Tibial nerve (tissue), 4 donors: ENCODE measurements at regions not wholly inside any gene's neighbourhood (a gene's known extent, or its start where the extent isn't known, plus 50 kb on each side); places are given as distances from the start of the nearest gene placed in this dataset.

Experiments used
- EP300 ChIP-seq, 2 donors: sonication (generic); formaldehyde crosslinking; IDR thresholded peaks; one replicate each; pipeline ENCODE4 v1.6.1; 2017; ENCODE audit warnings: antibody characterized with exemption in 2 of 2, mild to moderate bottlenecking in 1 of 2
- TF ChIP-seq, protein P1 (sequence below), 5 experiments: fragments of 200-600 bp in 3 of 5; fragments of 450-650 bp in 2 of 5; sonication (generic) in 3 of 5; IDR thresholded peaks; one replicate each; pipeline ENCODE4 v1.5.1; 2016 to 2019; ENCODE audit warnings: antibody characterized with exemption in 5 of 5, mild to moderate bottlenecking in 3 of 5, moderate library complexity in 2 of 5

GRCh38 chr7:123292227-123292626 is 92.5 kb upstream of the SLC13A1 start:
- TF ChIP-seq, protein P1, sequence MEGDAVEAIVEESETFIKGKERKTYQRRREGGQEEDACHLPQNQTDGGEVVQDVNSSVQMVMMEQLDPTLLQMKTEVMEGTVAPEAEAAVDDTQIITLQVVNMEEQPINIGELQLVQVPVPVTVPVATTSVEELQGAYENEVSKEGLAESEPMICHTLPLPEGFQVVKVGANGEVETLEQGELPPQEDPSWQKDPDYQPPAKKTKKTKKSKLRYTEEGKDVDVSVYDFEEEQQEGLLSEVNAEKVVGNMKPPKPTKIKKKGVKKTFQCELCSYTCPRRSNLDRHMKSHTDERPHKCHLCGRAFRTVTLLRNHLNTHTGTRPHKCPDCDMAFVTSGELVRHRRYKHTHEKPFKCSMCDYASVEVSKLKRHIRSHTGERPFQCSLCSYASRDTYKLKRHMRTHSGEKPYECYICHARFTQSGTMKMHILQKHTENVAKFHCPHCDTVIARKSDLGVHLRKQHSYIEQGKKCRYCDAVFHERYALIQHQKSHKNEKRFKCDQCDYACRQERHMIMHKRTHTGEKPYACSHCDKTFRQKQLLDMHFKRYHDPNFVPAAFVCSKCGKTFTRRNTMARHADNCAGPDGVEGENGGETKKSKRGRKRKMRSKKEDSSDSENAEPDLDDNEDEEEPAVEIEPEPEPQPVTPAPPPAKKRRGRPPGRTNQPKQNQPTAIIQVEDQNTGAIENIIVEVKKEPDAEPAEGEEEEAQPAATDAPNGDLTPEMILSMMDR (IDR thresholded peaks at IDR 0.05): no peak
- no peak for TF ChIP-seq EP300 (IDR thresholded peaks at IDR 0.05)
